ENCODE measurements at regions not wholly inside any gene's neighbourhood (a gene's known extent, or its start where the extent isn't known, plus 50 kb on each side); places are given as distances from the start of the nearest gene placed in this dataset.

DNA sequence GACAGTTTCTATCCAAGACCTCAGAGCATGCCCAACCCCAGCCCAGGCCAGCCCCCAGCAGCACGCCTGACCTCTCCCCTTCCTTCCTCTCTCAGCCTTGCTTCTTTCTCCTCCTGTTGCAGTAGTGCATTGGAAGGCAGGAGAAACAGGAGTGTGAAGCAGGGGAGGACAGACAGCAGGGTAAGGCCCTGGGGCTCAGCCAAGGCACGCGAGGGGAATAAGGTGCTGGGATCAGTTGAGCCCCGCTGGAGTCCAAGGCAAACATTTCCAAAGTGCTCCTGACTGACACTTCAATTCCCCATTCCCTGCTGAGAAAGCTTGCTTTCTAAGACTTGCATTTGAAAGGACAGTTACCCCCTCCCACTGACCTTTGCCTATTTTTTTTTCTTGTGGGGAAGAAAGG lies 73.1 kb upstream of the OLFM4 start:
- TF ChIP-seq, protein P1, sequence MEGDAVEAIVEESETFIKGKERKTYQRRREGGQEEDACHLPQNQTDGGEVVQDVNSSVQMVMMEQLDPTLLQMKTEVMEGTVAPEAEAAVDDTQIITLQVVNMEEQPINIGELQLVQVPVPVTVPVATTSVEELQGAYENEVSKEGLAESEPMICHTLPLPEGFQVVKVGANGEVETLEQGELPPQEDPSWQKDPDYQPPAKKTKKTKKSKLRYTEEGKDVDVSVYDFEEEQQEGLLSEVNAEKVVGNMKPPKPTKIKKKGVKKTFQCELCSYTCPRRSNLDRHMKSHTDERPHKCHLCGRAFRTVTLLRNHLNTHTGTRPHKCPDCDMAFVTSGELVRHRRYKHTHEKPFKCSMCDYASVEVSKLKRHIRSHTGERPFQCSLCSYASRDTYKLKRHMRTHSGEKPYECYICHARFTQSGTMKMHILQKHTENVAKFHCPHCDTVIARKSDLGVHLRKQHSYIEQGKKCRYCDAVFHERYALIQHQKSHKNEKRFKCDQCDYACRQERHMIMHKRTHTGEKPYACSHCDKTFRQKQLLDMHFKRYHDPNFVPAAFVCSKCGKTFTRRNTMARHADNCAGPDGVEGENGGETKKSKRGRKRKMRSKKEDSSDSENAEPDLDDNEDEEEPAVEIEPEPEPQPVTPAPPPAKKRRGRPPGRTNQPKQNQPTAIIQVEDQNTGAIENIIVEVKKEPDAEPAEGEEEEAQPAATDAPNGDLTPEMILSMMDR (IDR thresholded peaks at IDR 0.05; ENCODE audit: control extremely low read depth, extremely low read depth) = no peak
- Histone ChIP-seq H3K4me3 (no peak overlapping the region), H3K9ac (ENCODE audit: insufficient read depth in 1 of 2, low read length in 2 of 2) (no peak overlapping the region), H3K4me1 (ENCODE audit: control insufficient read depth in 5 of 5, insufficient read depth in 5 of 5, low read length in 5 of 5) (no peaks in the 10 kb centered on the region), H3K9me3 (ENCODE audit: control insufficient read depth in 4 of 4, insufficient read depth in 3 of 4, low read length in 3 of 4) (peaks cover 0 to 2% (median 0%) of the 10 kb centered on the region in 4 donors), H3K36me3 (ENCODE audit: control insufficient read depth in 4 of 4, insufficient read depth in 4 of 4, low read length in 4 of 4) (no peaks in the 10 kb centered on the region), H3K27me3 (ENCODE audit: control insufficient read depth in 3 of 3, insufficient read depth in 3 of 3, low read length in 2 of 3) (no peaks in the 10 kb centered on the region), H3K27ac (ENCODE audit: low read depth in 1 of 2, low read length in 1 of 2) (no peak overlapping the region)
- DNase-seq (no peak), ATAC-seq (ENCODE audit: insufficient read depth, low FRiP score) (no peak)
- WGBS, 2 donors = 36 to 43% methylated on average over 4 of the region's 4 CpGs

DNA sequence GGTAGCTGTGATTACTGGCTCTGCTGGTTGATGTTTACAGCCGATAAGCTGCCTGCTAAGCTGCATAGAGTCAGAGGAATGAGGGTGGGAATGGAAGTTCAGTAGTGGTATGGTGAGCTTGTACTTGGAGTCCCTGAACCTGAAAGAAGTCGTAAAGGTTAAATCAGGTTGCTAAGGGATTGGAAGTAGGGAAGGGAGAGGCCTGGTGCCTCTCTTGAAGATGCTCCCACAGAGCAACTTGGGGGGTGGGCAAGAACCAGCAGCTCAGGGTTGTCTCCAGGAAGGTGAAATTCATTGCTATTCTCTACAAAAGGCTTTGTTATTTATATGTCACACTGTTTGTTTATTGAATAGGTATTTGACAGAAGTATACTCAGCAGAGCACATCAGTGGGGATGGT lies 73.8 kb upstream of the OLFM4 start:
- TF ChIP-seq, protein P1 (IDR thresholded peaks at IDR 0.05; ENCODE audit: control extremely low read depth, extremely low read depth) = no peak
- no peak for ATAC-seq (ENCODE audit: insufficient read depth, low FRiP score)
- Histone ChIP-seq H3K27me3 (ENCODE audit: control insufficient read depth in 3 of 3, insufficient read depth in 3 of 3, low read length in 2 of 3) (no peaks in the 10 kb centered on the region), H3K27ac (ENCODE audit: low read depth in 1 of 2, low read length in 1 of 2) (no peak overlapping the region), H3K9me3 (ENCODE audit: control insufficient read depth in 4 of 4, insufficient read depth in 3 of 4, low read length in 3 of 4) (peaks cover 0 to 2% (median 0%) of the 10 kb centered on the region in 4 donors), H3K9ac (ENCODE audit: insufficient read depth in 1 of 2, low read length in 2 of 2) (no peak overlapping the region), H3K4me3 (no peak overlapping the region), H3K4me1 (ENCODE audit: control insufficient read depth in 5 of 5, insufficient read depth in 5 of 5, low read length in 5 of 5) (no peaks in the 10 kb centered on the region), H3K36me3 (ENCODE audit: control insufficient read depth in 4 of 4, insufficient read depth in 4 of 4, low read length in 4 of 4) (no peaks in the 10 kb centered on the region)
- DNase-seq = no peak
- WGBS, 2 donors = 60 to 87% methylated on average over 2 of the region's 2 CpGs

DNA sequence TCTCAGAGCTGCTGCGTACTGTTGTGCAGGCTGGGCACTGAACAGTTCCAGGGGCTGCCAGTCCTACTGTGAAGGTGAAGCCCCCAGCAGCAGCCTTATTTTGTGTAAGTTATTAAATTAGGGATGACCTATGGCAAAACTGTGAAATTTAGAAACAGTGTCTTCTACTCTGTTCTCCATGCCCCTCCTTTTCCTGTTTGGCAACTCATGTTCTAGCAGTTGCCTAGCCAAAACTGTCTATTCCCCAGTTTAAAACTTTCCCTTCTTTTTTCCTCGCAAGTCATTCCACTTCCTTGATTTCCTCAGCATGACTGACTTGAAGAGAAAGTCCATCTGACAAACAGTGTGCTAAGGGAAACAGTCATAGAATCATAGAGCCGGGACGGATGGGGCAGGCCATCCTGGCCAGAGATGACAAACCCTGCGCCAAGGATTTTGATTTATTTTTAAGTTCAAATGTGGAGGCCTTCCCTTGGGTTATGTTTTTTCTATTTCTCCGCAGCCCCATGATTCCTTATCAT lies 78.1 kb upstream of the OLFM4 start:
- Histone ChIP-seq H3K36me3 (ENCODE audit: control insufficient read depth in 4 of 4, insufficient read depth in 4 of 4, low read length in 4 of 4) (no peaks in the 10 kb centered on the region), H3K27ac (ENCODE audit: low read depth in 1 of 2, low read length in 1 of 2) (no peak overlapping the region), H3K9me3 (ENCODE audit: control insufficient read depth in 4 of 4, insufficient read depth in 3 of 4, low read length in 3 of 4) (peaks cover 0 to 4% (median 0%) of the 10 kb centered on the region in 4 donors), H3K4me1 (ENCODE audit: control insufficient read depth in 5 of 5, insufficient read depth in 5 of 5, low read length in 5 of 5) (peaks cover 0 to 3% (median 0%) of the 10 kb centered on the region in 5 donors), H3K4me3 (no peak overlapping the region), H3K9ac (ENCODE audit: insufficient read depth in 1 of 2, low read length in 2 of 2) (no peak overlapping the region), H3K27me3 (ENCODE audit: control insufficient read depth in 3 of 3, insufficient read depth in 3 of 3, low read length in 2 of 3) (no peaks in the 10 kb centered on the region)
- WGBS, 2 donors = 70 to 76% methylated on average over 6 of the region's 6 CpGs
- TF ChIP-seq, protein P1 (IDR thresholded peaks at IDR 0.05; ENCODE audit: control extremely low read depth, extremely low read depth) = no peak
- no peak for ATAC-seq (ENCODE audit: insufficient read depth, low FRiP score)
- no peak for DNase-seq

DNA sequence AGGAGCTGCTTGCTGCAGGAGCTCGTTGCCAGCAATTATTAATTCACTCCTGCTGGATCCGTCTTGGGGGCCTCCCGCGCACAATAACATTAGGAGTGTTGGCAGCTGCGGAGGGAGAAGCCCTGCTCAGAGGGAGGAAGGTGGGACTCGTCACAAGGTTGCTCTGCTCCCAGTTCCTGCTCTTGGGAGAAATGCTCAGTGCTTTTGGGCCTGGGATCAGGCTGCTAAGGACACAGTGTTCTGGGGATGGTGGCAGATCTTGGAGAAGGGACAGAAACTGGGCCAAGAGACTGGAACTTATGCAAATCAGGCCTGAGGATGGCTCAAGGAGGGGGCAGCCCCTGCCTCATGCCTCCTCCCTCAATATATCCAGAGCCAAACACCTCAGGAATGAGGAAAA lies 78.9 kb upstream of the OLFM4 start:
- Histone ChIP-seq H3K9me3 (ENCODE audit: control insufficient read depth in 4 of 4, insufficient read depth in 3 of 4, low read length in 3 of 4) (peaks cover 0 to 2% (median 0%) of the 10 kb centered on the region in 4 donors), H3K27me3 (ENCODE audit: control insufficient read depth in 3 of 3, insufficient read depth in 3 of 3, low read length in 2 of 3) (no peaks in the 10 kb centered on the region), H3K9ac (ENCODE audit: insufficient read depth in 1 of 2, low read length in 2 of 2) (no peak overlapping the region), H3K4me3 (no peak overlapping the region), H3K4me1 (ENCODE audit: control insufficient read depth in 5 of 5, insufficient read depth in 5 of 5, low read length in 5 of 5) (peaks cover 0 to 3% (median 0%) of the 10 kb centered on the region in 5 donors), H3K36me3 (ENCODE audit: control insufficient read depth in 4 of 4, insufficient read depth in 4 of 4, low read length in 4 of 4) (no peaks in the 10 kb centered on the region), H3K27ac (ENCODE audit: low read depth in 1 of 2, low read length in 1 of 2) (no peak overlapping the region)
- ATAC-seq (ENCODE audit: insufficient read depth, low FRiP score) = no peak
- no peak for DNase-seq
- TF ChIP-seq, protein P1 (IDR thresholded peaks at IDR 0.05; ENCODE audit: control extremely low read depth, extremely low read depth) = no peak
- 49 to 70% methylated on average over 6 of the region's 6 CpGs for WGBS, 2 donors
